Tibial nerve (tissue), 4 donors: ENCODE measurements at regions not wholly inside any gene's neighbourhood (a gene's known extent, or its start where the extent isn't known, plus 50 kb on each side); places are given as distances from the start of the nearest gene placed in this dataset.
"Not testable (repeated sequence)": the region's sequence is repeated elsewhere in the genome, so short reads cannot be mapped to it uniquely, and the experiment has no call there.

Experiments
- DNase-seq, 2 donors: peaks; one replicate each; pipeline ENCODE4 v3.0.0-alpha.2; 2019; ENCODE audit warnings: low spot score in 2 of 2
- H3K27ac ChIP-seq, 4 donors: fragments of 200-600 bp; sonication (generic) in 3 of 4; one replicate each; pipeline ENCODE4 v1.5.1; 2017 to 2019; ENCODE audit warnings: mild to moderate bottlenecking in 1 of 4
- H3K27me3 ChIP-seq, 2 donors: fragments of 200-600 bp; sonication (generic) in 1 of 2; one replicate each; pipeline versions ENCODE4 v1.5.1 to v1.6.0; 2017 to 2019
- H3K36me3 ChIP-seq, 3 donors: fragments of 200-600 bp; sonication (generic); one replicate each; pipeline ENCODE4 v1.5.1; 2018 to 2019
- H3K4me1 ChIP-seq, 4 donors: fragments of 200-600 bp; sonication (generic) in 3 of 4; one replicate each; pipeline ENCODE4 v1.5.1; 2017 to 2019
- H3K4me3 ChIP-seq, 4 donors: fragments of 200-600 bp; sonication (generic) in 3 of 4; one replicate each; pipeline ENCODE4 v1.5.1; 2017 to 2019; ENCODE audit warnings: mild to moderate bottlenecking in 1 of 4, moderate library complexity in 1 of 4
- H3K9me3 ChIP-seq, 4 donors: fragments of 200-600 bp; sonication (generic) in 3 of 4; one replicate each; pipeline ENCODE4 v1.5.1; 2017 to 2019
- EP300 ChIP-seq, 2 donors: sonication (generic); formaldehyde crosslinking; IDR thresholded peaks; one replicate each; pipeline ENCODE4 v1.6.1; 2017; ENCODE audit warnings: antibody characterized with exemption in 2 of 2, mild to moderate bottlenecking in 1 of 2
- POLR2A ChIP-seq, 2 donors: fragments of 450-650 bp; IDR thresholded peaks; one replicate each; pipeline ENCODE4 v1.6.1; 2017; ENCODE audit warnings: antibody characterized with exemption in 2 of 2, mild to moderate bottlenecking in 2 of 2, moderate library complexity in 2 of 2
- WGBS, 2 donors: methylation state at CpG; one replicate each; pipeline ENCODE4 v1.1.5; 2018; 5-methylcytosine and 5-hydroxymethylcytosine counted together
- TF ChIP-seq, protein P1 (sequence below), 5 experiments: fragments of 200-600 bp in 3 of 5; fragments of 450-650 bp in 2 of 5; sonication (generic) in 3 of 5; IDR thresholded peaks; one replicate each; pipeline ENCODE4 v1.5.1; 2016 to 2019; ENCODE audit warnings: antibody characterized with exemption in 5 of 5, mild to moderate bottlenecking in 3 of 5, moderate library complexity in 2 of 5

GRCh38 chr20:47907951-47908350, 122.7 kb upstream of the SULF2 start:
- WGBS, 2 donors, result 63 to 64% methylated on average over 7 of the region's 7 CpGs
- H3K36me3 ChIP-seq, H3K4me1 ChIP-seq, DNase-seq, H3K4me3 ChIP-seq, H3K27me3 ChIP-seq, H3K27ac ChIP-seq, H3K9me3 ChIP-seq: not testable (repeated sequence)

DNA sequence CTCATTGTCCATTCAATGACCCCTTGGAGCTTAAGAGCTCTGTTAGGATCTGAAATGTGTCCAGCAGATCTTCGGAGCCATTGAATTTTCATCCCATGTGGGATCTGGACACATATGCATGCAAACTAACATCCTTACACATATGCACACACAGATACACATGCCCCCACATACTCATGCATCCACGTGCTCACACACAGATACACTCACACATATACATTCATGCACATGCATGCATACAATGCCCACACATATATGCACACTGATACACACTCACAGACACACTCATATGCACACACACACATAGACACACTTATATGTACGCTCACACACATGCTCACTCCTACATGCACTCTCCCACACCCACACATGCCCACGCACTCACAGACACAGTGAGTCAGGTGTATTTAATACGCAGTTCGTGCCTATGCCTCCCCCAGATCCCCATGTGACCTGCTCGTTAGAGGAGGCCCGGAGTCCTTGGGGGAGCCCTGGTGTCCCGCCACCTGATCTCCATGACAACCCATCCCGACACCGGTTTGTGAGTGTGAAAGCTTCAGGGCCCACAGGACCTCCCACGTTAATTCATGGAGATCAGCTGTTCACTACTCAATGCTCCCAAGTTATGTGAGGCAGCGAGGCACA, 121.9 kb upstream of the SULF2 start:
- DNase-seq, result no peak
- no peaks in the 10 kb centered on the region for H3K4me1 ChIP-seq
- H3K27ac ChIP-seq, result no peak overlapping the region
- no peaks in the 10 kb centered on the region for H3K36me3 ChIP-seq
- no peaks in the 10 kb centered on the region for H3K9me3 ChIP-seq
- H3K27me3 ChIP-seq, result no peaks in the 10 kb centered on the region
- H3K4me3 ChIP-seq, result no peak overlapping the region
- WGBS, 2 donors, result 72 to 75% methylated on average over 13 of the region's 13 CpGs
- TF ChIP-seq EP300 (IDR thresholded peaks at IDR 0.05), result no peak
- no peak for TF ChIP-seq POLR2A (IDR thresholded peaks at IDR 0.05)
- TF ChIP-seq, protein P1, sequence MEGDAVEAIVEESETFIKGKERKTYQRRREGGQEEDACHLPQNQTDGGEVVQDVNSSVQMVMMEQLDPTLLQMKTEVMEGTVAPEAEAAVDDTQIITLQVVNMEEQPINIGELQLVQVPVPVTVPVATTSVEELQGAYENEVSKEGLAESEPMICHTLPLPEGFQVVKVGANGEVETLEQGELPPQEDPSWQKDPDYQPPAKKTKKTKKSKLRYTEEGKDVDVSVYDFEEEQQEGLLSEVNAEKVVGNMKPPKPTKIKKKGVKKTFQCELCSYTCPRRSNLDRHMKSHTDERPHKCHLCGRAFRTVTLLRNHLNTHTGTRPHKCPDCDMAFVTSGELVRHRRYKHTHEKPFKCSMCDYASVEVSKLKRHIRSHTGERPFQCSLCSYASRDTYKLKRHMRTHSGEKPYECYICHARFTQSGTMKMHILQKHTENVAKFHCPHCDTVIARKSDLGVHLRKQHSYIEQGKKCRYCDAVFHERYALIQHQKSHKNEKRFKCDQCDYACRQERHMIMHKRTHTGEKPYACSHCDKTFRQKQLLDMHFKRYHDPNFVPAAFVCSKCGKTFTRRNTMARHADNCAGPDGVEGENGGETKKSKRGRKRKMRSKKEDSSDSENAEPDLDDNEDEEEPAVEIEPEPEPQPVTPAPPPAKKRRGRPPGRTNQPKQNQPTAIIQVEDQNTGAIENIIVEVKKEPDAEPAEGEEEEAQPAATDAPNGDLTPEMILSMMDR (IDR thresholded peaks at IDR 0.05), result no peak

DNA sequence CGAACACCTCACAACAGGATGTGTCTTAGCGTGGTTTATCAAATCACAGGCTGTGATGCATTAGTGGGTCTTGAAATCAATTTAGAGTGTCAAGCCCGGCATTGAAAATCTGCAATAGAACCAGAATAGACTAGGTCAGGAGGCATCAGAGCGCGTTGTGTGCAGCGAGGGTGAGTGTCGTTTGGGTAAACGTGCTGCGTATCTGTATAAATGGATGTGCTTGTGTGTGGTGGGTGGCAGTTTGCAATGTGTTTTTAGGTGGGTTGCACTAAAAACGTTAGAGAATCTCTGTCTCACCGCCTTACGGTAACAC, 121.0 kb upstream of the SULF2 start:
- Histone ChIP-seq H3K4me1 (no peaks in the 10 kb centered on the region), H3K27ac (no peak overlapping the region), H3K9me3 (no peaks in the 10 kb centered on the region), H3K36me3 (no peaks in the 10 kb centered on the region), H3K4me3 (no peak overlapping the region), H3K27me3 (no peaks in the 10 kb centered on the region)
- 76 to 82% methylated on average over 12 of the region's 12 CpGs for WGBS, 2 donors
- TF ChIP-seq POLR2A (IDR thresholded peaks at IDR 0.05) (no peak), EP300 (IDR thresholded peaks at IDR 0.05) (no peak)
- TF ChIP-seq, protein P1 (IDR thresholded peaks at IDR 0.05), result no peak
- no peak for DNase-seq

- H3K4me1 ChIP-seq, result no peaks in the 10 kb centered on the region
- H3K27ac ChIP-seq, result no peak overlapping the region
- no peaks in the 10 kb centered on the region for H3K9me3 ChIP-seq
- no peaks in the 10 kb centered on the region for H3K36me3 ChIP-seq
- H3K27me3 ChIP-seq, result no peaks in the 10 kb centered on the region
- no peak for DNase-seq
- no peak overlapping the region for H3K4me3 ChIP-seq
- WGBS, 2 donors, result 85 to 89% methylated on average over 14 to 18 of the region's 18 CpGs
- TF ChIP-seq EP300 (IDR thresholded peaks at IDR 0.05), result no peak
- TF ChIP-seq, protein P1 (IDR thresholded peaks at IDR 0.05), result no peak
Observed at GRCh38 chr20:47905628-47906347, 120.5 kb upstream of the SULF2 start.

DNA sequence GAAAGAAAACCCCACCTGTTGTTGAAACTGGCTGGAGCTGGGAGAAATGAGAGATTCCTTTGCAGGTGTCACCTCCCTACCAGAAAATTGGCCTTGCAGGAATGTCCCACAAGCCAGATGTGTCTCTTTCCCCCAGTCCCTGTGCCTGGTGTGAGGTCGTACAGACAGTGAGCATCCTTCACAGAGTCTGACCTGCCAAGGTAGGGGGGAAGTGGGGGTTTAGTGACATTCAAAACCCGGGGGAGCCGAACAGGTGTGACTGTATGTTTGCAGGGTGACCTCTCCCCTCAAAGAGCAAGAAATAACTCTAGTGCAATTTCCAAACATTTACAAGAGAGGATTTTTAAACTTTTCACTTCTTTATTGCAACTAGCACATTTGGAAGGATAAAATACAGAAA, 117.7 kb upstream of the SULF2 start:
- not testable (repeated sequence) for H3K4me1 ChIP-seq, H3K36me3 ChIP-seq, H3K9me3 ChIP-seq, H3K27ac ChIP-seq, DNase-seq, H3K27me3 ChIP-seq, H3K4me3 ChIP-seq
- 67 to 79% methylated on average over 3 of the region's 3 CpGs for WGBS, 2 donors

DNA sequence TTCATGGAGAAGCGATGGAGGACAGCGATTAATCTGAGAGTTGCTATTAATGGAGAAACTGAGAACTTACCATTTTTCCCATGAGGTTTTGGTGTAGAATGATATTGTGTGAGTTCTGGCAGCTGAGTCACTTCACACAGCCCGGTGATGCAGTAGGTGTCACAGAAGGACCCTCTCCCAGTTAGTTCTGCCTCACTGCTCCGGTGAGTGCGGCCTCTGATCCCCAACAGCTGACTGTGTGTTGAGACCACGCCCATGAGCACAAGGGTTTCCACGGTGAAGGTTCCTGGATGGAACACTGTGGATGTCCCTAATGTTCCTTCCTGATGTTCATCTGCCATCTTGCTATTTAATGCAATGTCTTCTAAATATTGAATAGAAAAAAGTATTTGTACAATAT, 114.0 kb upstream of the SULF2 start:
- WGBS, 2 donors, result no CpG with 5 or more reads among the region's 7 CpGs
- not testable (repeated sequence) for H3K4me3 ChIP-seq, DNase-seq, H3K4me1 ChIP-seq, H3K27me3 ChIP-seq, H3K27ac ChIP-seq, H3K9me3 ChIP-seq, H3K36me3 ChIP-seq

DNA sequence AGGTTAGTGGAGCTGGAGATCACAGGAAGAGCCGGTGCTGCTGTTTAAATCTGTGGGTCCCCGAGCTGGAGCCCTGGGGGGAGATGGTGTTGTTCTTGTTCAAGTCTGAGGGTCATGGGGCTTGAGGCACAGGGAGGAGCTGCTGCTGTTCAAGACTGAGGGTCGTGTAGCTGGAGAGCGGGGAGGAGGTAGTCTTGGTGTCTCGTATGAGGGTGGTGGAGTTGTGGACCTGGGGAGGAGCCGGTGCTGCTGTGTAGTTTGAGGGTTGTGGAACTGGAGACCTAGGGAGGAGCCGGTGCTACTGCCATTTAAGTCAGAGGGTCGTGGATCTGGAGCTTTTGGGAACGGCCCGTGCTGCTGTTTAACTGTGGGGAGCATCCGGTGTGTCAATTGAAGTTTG, 112.2 kb upstream of the SULF2 start:
- no peaks in the 10 kb centered on the region for H3K36me3 ChIP-seq
- WGBS, 2 donors, result 85 to 91% methylated on average over 11 of the region's 11 CpGs
- H3K4me3 ChIP-seq, result no peak overlapping the region
- peaks cover 0 to 7% of the 10 kb centered on the region in 2 donors for H3K27me3 ChIP-seq
- no peak overlapping the region for H3K27ac ChIP-seq
- H3K4me1 ChIP-seq, result no peaks in the 10 kb centered on the region
- TF ChIP-seq EP300 (IDR thresholded peaks at IDR 0.05), result no peak
- TF ChIP-seq, protein P1 (IDR thresholded peaks at IDR 0.05), result no peak
- TF ChIP-seq POLR2A (IDR thresholded peaks at IDR 0.05), result no peak
- no peaks in the 10 kb centered on the region for H3K9me3 ChIP-seq
- DNase-seq, result no peak

- WGBS, 2 donors, result 73 to 100% methylated on average over 3 to 4 of the region's 9 CpGs
Observed at GRCh38 chr20:47892681-47893080, 107.4 kb upstream of the SULF2 start.

GRCh38 chr20:47890708-47891107, 105.4 kb upstream of the SULF2 start:
- H3K27me3 ChIP-seq, H3K4me1 ChIP-seq, H3K9me3 ChIP-seq, DNase-seq, H3K27ac ChIP-seq, H3K36me3 ChIP-seq, H3K4me3 ChIP-seq: not testable (repeated sequence)
- 40 to 61% methylated on average over 2 of the region's 5 CpGs for WGBS, 2 donors

More at GRCh38 chr20:47892681-47893080, 107.4 kb upstream of the SULF2 start:
- H3K27ac ChIP-seq, H3K9me3 ChIP-seq, H3K27me3 ChIP-seq, DNase-seq, H3K4me1 ChIP-seq, H3K4me3 ChIP-seq, H3K36me3 ChIP-seq: not testable (repeated sequence)
